Lung (tissue), 11 donors: ENCODE measurements at regions not wholly inside any gene's neighbourhood (a gene's known extent, or its start where the extent isn't known, plus 50 kb on each side); places are given as distances from the start of the nearest gene placed in this dataset.

Source experiments
- ATAC-seq: fragments of 200-7000 bp; cut with Tn5 transposase; one replicate; pipeline ENCODE4 v1.9.1; 2020; ENCODE audit warnings: moderate number of reproducible peaks; ENCODE audit not compliant: insufficient read depth, low FRiP score
- DNase-seq, 3 donors: peaks; one replicate each; pipeline ENCODE4 v3.0.0-alpha.2; 2013 to 2017
- H3K27ac ChIP-seq, 2 donors: one replicate each; pipeline ENCODE4 v1.5.1; 2013; ENCODE audit warnings: mild to moderate bottlenecking in 2 of 2, moderate library complexity in 2 of 2, control low read depth in 1 of 2, inconsistent platforms in 1 of 2, low read depth in 1 of 2, low read length in 1 of 2
- H3K27me3 ChIP-seq, 3 donors: one replicate each; pipeline ENCODE4 v1.5.1; 2013; ENCODE audit warnings: low read length in 2 of 3; ENCODE audit not compliant: control insufficient read depth in 3 of 3, insufficient read depth in 3 of 3
- H3K36me3 ChIP-seq, 4 donors: one replicate each; pipeline ENCODE4 v1.5.1; 2013; ENCODE audit warnings: low read length in 4 of 4, mild to moderate bottlenecking in 1 of 4, moderate library complexity in 1 of 4; ENCODE audit not compliant: control insufficient read depth in 4 of 4, insufficient read depth in 4 of 4
- H3K4me1 ChIP-seq, 5 donors: one replicate each; pipeline ENCODE4 v1.5.1; 2013; ENCODE audit warnings: low read length in 5 of 5, mild to moderate bottlenecking in 2 of 5, moderate library complexity in 1 of 5; ENCODE audit not compliant: control insufficient read depth in 5 of 5, insufficient read depth in 5 of 5
- H3K4me3 ChIP-seq: one replicate; pipeline ENCODE4 v1.5.1; 2013; ENCODE audit warnings: mild to moderate bottlenecking, control low read depth, moderate library complexity
- H3K9ac ChIP-seq, 2 donors: one replicate each; pipeline ENCODE4 v1.5.1; 2013; ENCODE audit warnings: low read length in 2 of 2, control low read depth in 1 of 2; ENCODE audit not compliant: insufficient read depth in 1 of 2
- H3K9me3 ChIP-seq, 4 donors: one replicate each; pipeline ENCODE4 v1.5.1; 2013; ENCODE audit warnings: low read length in 3 of 4, mild to moderate bottlenecking in 1 of 4, moderate library complexity in 1 of 4; ENCODE audit not compliant: control insufficient read depth in 4 of 4, insufficient read depth in 3 of 4
- CTCF ChIP-seq: IDR thresholded peaks from 2 replicates; pipeline ENCODE4 v1.5.1; 2012; ENCODE audit warnings: mild to moderate bottlenecking; ENCODE audit errors: control extremely low read depth, extremely low read depth
- WGBS, 2 donors: extraction: QIAGEN DNeasy Blood & Tissue Kit; methylation state at CpG; one replicate each; pipeline ENCODE4 v1.1.7; 2013; 5-methylcytosine and 5-hydroxymethylcytosine counted together
- donor health status: control.
- donor health status: control.
- donor health status: Bipolar disorder and iron deficiency.
- donor health status: healthy.
- donor health status: DM: yes; HTN: yes; CAD: no.

GRCh38 chr5:4990017-4990416 lies 150.1 kb upstream of the ADAMTS16 start:
- no peaks in the 10 kb centered on the region for H3K9me3 ChIP-seq
- no peaks in the 10 kb centered on the region for H3K36me3 ChIP-seq
- no peaks in the 10 kb centered on the region for H3K27me3 ChIP-seq
- 85 to 88% methylated on average over 5 of the region's 5 CpGs for WGBS, 2 donors
- H3K9ac ChIP-seq = no peak overlapping the region
- no peak for TF ChIP-seq CTCF
- H3K4me3 ChIP-seq = no peak overlapping the region
- DNase-seq (no peak), ATAC-seq (no peak)
- H3K4me1 ChIP-seq = peaks cover 0 to under 1% (median 0%) of the 10 kb centered on the region in 5 donors
- no peak overlapping the region for H3K27ac ChIP-seq

GRCh38 chr5:4990462-4990861 lies 149.7 kb upstream of the ADAMTS16 start:
- ATAC-seq (no peak), DNase-seq (peak; percentile 37 to 63 (median 46))
- Histone ChIP-seq H3K27me3 (no peaks in the 10 kb centered on the region), H3K36me3 (no peaks in the 10 kb centered on the region), H3K4me1 (peaks cover 0 to 5% (median 0%) of the 10 kb centered on the region in 5 donors), H3K4me3 (no peak overlapping the region), H3K9ac (no peak overlapping the region), H3K9me3 (no peaks in the 10 kb centered on the region), H3K27ac (no peak overlapping the region)
- WGBS, 2 donors = 77 to 78% methylated on average over 4 of the region's 4 CpGs
- no peak for TF ChIP-seq CTCF

- ATAC-seq (no peak), DNase-seq (no peak)
- H3K36me3 ChIP-seq = no peaks in the 10 kb centered on the region
- no peaks in the 10 kb centered on the region for H3K9me3 ChIP-seq
- H3K27me3 ChIP-seq = no peaks in the 10 kb centered on the region
- no peak overlapping the region for H3K27ac ChIP-seq
- 80 to 87% methylated on average over 1 of the region's 1 CpG for WGBS, 2 donors
- H3K9ac ChIP-seq = no peak overlapping the region
- H3K4me3 ChIP-seq = no peak overlapping the region
- H3K4me1 ChIP-seq = peaks cover 0 to 5% (median 0%) of the 10 kb centered on the region in 5 donors
- no peak for TF ChIP-seq CTCF
These were observed 148.2 kb upstream of the ADAMTS16 start for GRCh38 chr5:4991925-4992324.

- no peak overlapping the region for H3K4me3 ChIP-seq
- no peaks in the 10 kb centered on the region for H3K27me3 ChIP-seq
- TF ChIP-seq CTCF = no peak
- peaks cover 0 to 4% (median 0%) of the 10 kb centered on the region in 4 donors for H3K9me3 ChIP-seq
- ATAC-seq (no peak), DNase-seq (peak in 1 of 3 donors; percentile 53)
- H3K4me1 ChIP-seq = peaks cover 0 to 5% (median 0%) of the 10 kb centered on the region in 5 donors
- no peak overlapping the region for H3K9ac ChIP-seq
- no peak overlapping the region for H3K27ac ChIP-seq
- 64 to 73% methylated on average over 4 of the region's 4 CpGs for WGBS, 2 donors
- no peaks in the 10 kb centered on the region for H3K36me3 ChIP-seq
These were observed 145.1 kb upstream of the ADAMTS16 start for GRCh38 chr5:4995014-4995413.
